NB4 (cell line): ENCODE measurements at regions not wholly inside any gene's neighbourhood (a gene's known extent, or its start where the extent isn't known, plus 50 kb on each side); places are given as distances from the start of the nearest gene placed in this dataset.

ENCODE experiments used
- DNase-seq: peaks from one replicate; pipeline ENCODE4 v3.0.0; 2010; ENCODE audit warnings: low read depth
- H3K4me3 ChIP-seq: one replicate; pipeline ENCODE4 v1.5.1; 2011; ENCODE audit warnings: mild to moderate bottlenecking, low read depth, low read length, moderate library complexity
- CTCF ChIP-seq: IDR thresholded peaks from one replicate; pipeline ENCODE4 v1.5.1; 2012; ENCODE audit warnings: low read depth, low read length
- MAX ChIP-seq: IDR thresholded peaks from 2 replicates; pipeline ENCODE4 v1.6.1; 2011; ENCODE audit warnings: low read depth, low read length
- MYC ChIP-seq: IDR thresholded peaks from 2 replicates; pipeline ENCODE4 v1.6.1; 2011; ENCODE audit warnings: low read depth, low read length
- POLR2A ChIP-seq: IDR thresholded peaks from 2 replicates; pipeline ENCODE4 v1.6.1; 2011; ENCODE audit warnings: mild to moderate bottlenecking; ENCODE audit not compliant: insufficient read length; ENCODE audit errors: extremely low read depth

GRCh38 chr6:134727081-134727480 lies 222.8 kb downstream of the ALDH8A1 start:
- no peak overlapping the region for H3K4me3 ChIP-seq
- no peak for DNase-seq
- TF ChIP-seq POLR2A (no peak), MAX (no peak), CTCF (no peak), MYC (no peak)

- H3K4me3 ChIP-seq: no peak overlapping the region
- TF ChIP-seq MYC (no peak), CTCF (no peak), POLR2A (no peak), MAX (no peak)
- DNase-seq: no peak
These were observed 224.3 kb downstream of the ALDH8A1 start for GRCh38 chr6:134725590-134725989.

GRCh38 chr6:134724771-134725340 lies 225.0 kb downstream of the ALDH8A1 start:
- no peak for TF ChIP-seq MAX
- no peak for TF ChIP-seq MYC
- no peak for TF ChIP-seq POLR2A
- TF ChIP-seq CTCF: no peak
- no peak for DNase-seq

GRCh38 chr6:134723081-134723871 lies 226.6 kb downstream of the ALDH8A1 start:
- TF ChIP-seq MYC (no peak), MAX (no peak), CTCF (no peak), POLR2A (no peak)
- DNase-seq: no peak
- no peak overlapping the region for H3K4me3 ChIP-seq

More at GRCh38 chr6:134724771-134725340, 225.0 kb downstream of the ALDH8A1 start:
- H3K4me3 ChIP-seq: no peak overlapping the region

GRCh38 chr6:134722200-134722870 lies 227.6 kb downstream of the ALDH8A1 start:
- DNase-seq: no peak
- H3K4me3 ChIP-seq: no peak overlapping the region
- TF ChIP-seq MAX (no peak), POLR2A (no peak), CTCF (no peak), MYC (no peak)
